Breast epithelium (tissue), 3 donors: ENCODE measurements at regions not wholly inside any gene's neighbourhood (a gene's known extent, or its start where the extent isn't known, plus 50 kb on each side); places are given as distances from the start of the nearest gene placed in this dataset.

Experiments used
- POLR2A ChIP-seq: fragments of 450-650 bp; IDR thresholded peaks from one replicate; pipeline ENCODE4 v1.6.1; 2016; ENCODE audit warnings: antibody characterized with exemption, mild to moderate bottlenecking, moderate library complexity
- TF ChIP-seq, protein P1 (sequence below), 3 donors: fragments of 450-650 bp; IDR thresholded peaks; one replicate each; pipeline ENCODE4 v1.5.1; 2016 to 2017; ENCODE audit warnings: antibody characterized with exemption in 3 of 3, mild to moderate bottlenecking in 3 of 3, moderate library complexity in 3 of 3

DNA sequence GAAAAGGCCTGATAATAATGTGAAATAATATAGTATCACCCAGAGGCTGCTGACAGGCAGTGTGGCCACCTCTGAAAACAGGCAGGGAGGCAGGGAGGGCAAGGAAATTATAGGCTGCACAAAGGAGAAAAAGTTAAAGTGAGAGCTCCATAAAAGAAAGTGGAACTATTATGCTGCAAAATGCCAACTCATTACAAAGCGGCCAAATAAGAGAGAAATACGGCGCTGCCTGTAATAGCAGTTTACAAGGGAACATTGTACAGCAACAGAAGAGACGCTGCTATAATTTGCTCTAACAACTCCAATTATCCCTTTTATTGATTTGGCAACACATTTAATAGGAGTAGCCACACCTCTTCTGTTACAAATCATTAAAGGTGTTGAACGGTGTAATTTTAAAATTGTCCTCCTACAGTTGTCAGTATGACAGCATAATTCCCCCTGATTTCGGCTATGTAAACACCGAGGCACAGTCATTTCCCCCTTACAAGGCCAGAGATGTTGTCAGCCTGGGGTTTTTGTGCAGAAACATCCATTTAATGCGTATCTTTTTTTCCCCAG, 120.3 kb downstream of the MRM1 start:
- TF ChIP-seq, protein P1, sequence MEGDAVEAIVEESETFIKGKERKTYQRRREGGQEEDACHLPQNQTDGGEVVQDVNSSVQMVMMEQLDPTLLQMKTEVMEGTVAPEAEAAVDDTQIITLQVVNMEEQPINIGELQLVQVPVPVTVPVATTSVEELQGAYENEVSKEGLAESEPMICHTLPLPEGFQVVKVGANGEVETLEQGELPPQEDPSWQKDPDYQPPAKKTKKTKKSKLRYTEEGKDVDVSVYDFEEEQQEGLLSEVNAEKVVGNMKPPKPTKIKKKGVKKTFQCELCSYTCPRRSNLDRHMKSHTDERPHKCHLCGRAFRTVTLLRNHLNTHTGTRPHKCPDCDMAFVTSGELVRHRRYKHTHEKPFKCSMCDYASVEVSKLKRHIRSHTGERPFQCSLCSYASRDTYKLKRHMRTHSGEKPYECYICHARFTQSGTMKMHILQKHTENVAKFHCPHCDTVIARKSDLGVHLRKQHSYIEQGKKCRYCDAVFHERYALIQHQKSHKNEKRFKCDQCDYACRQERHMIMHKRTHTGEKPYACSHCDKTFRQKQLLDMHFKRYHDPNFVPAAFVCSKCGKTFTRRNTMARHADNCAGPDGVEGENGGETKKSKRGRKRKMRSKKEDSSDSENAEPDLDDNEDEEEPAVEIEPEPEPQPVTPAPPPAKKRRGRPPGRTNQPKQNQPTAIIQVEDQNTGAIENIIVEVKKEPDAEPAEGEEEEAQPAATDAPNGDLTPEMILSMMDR (IDR thresholded peaks at IDR 0.05), result no peak
- no peak for TF ChIP-seq POLR2A
